ENCODE measurements at regions not wholly inside any gene's neighbourhood (a gene's known extent, or its start where the extent isn't known, plus 50 kb on each side); places are given as distances from the start of the nearest gene placed in this dataset.

DNA sequence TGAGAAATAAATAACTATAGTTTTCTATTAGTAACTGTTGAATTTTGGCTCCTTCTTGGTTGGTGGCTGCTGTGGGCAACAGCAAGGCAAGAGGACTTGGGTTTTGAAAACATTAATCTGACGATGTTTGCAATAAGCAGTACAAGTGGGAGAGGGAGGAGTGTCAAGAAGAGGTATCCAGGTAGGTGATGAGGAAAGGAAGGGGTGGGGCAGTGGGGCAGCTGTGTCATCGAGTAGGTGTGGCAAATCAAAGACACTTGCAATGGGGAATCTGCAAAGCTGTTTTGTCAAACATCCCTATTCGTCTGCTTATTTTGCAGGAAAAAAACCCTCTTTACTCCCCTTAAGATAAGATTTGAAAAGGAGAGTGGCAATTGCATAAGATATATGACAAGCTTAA lies 171.9 kb upstream of the MAP3K7 start:
- 35 to 55% (median 55%) methylated on average over 3 of the region's 3 CpGs for WGBS, 3 donors
- no peak for FAIRE-seq
- no peaks in the 10 kb centered on the region for H3K9me3 ChIP-seq (ENCODE audit: control insufficient read depth in 2 of 2, insufficient read depth in 1 of 2, low read depth in 1 of 2, low read length in 1 of 2)

DNA sequence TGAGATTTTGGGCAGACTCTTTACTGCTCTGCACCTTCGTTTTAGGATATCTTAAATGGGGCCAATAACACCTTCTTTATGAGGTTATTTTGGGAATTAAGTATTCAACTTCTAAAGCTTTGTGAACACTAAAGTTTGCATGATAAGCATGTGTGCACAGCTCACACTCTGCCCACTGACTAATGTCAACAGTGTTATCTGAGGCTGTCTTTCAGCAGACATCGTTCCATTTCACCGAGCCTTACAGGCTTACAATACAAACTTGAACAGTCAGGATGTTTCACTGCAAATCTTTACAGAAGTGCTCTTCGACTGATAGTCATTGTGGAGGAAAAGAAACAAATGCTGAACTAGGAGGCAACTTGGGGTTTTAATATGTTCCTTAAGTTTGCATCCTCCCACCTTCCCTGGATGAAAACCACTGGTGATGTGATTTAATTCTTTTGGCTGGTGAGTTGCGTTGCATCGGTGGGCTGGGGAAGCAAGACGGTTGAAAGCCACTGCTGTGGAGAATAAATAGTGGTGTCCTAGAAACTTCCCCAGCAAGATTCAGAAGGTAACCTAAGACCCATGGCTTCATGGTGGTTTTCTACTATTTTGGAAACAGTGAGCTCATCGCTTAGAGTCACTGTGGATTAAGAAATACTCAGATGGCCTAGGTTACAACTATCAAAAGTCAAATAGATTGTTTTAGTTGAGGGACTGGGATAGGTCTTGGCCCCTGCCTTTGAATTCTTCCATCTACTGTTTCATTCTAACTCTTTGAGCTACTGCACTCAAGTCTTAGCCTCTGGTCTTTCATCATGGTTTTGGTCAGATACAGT lies 167.2 kb upstream of the MAP3K7 start:
- Histone ChIP-seq H3K27ac (ENCODE audit: low read depth in 1 of 3, low read length in 2 of 3) (no peak overlapping the region), H3K4me3 (ENCODE audit: low read depth in 1 of 3, low read length in 3 of 3) (no peak overlapping the region), H3K27me3 (ENCODE audit: control insufficient read depth in 3 of 3, insufficient read depth in 3 of 3, low read length in 3 of 3) (no peaks in the 10 kb centered on the region), H3K9me3 (ENCODE audit: control insufficient read depth in 2 of 2, insufficient read depth in 1 of 2, low read depth in 1 of 2, low read length in 1 of 2) (no peaks in the 10 kb centered on the region), H3K4me1 (ENCODE audit: control insufficient read depth in 3 of 3, insufficient read depth in 2 of 3, low read depth in 1 of 3, low read length in 2 of 3) (no peaks in the 10 kb centered on the region), H3K36me3 (ENCODE audit: control insufficient read depth in 3 of 3, insufficient read depth in 2 of 3, low read depth in 1 of 3, low read length in 3 of 3) (no peaks in the 10 kb centered on the region)
- no peak for FAIRE-seq
- WGBS, 3 donors = 39 to 59% (median 48%) methylated on average over 8 of the region's 8 CpGs
- DNase-seq = no peak

More for the DNA sequence above, 171.9 kb upstream of the MAP3K7 start:
- Histone ChIP-seq H3K27me3 (ENCODE audit: control insufficient read depth in 3 of 3, insufficient read depth in 3 of 3, low read length in 3 of 3) (no peaks in the 10 kb centered on the region), H3K27ac (ENCODE audit: low read depth in 1 of 3, low read length in 2 of 3) (no peak overlapping the region), H3K36me3 (ENCODE audit: control insufficient read depth in 3 of 3, insufficient read depth in 2 of 3, low read depth in 1 of 3, low read length in 3 of 3) (no peaks in the 10 kb centered on the region), H3K4me3 (ENCODE audit: low read depth in 1 of 3, low read length in 3 of 3) (no peak overlapping the region), H3K4me1 (ENCODE audit: control insufficient read depth in 3 of 3, insufficient read depth in 2 of 3, low read depth in 1 of 3, low read length in 2 of 3) (no peaks in the 10 kb centered on the region)
- no peak for DNase-seq

DNA sequence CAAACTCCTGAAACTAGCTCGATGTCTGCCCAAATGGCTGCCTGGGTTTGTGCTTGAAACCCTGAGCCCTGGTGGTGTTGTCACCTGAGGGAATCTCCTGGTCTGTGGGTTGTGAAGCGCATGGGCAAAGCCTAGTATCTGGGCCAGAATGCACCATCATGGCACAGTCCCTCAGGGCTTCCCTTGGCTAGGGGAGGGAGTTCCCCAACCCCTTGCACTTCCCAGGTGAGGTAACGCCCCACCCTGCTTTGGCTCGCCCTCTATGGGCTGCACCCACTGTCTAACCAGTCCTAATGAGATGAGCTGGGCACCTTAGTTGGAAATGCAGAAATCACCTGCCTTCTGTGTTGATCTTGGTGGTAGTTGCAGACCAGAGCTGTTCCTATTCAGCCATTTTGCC lies 152.9 kb upstream of the MAP3K7 start:
- 40 to 55% (median 44%) methylated on average over 4 of the region's 4 CpGs for WGBS, 3 donors
- FAIRE-seq (no peak), DNase-seq (no peak)
- Histone ChIP-seq H3K36me3 (ENCODE audit: control insufficient read depth in 3 of 3, insufficient read depth in 2 of 3, low read depth in 1 of 3, low read length in 3 of 3) (no peaks in the 10 kb centered on the region), H3K9me3 (ENCODE audit: control insufficient read depth in 2 of 2, insufficient read depth in 1 of 2, low read depth in 1 of 2, low read length in 1 of 2) (no peaks in the 10 kb centered on the region), H3K27me3 (ENCODE audit: control insufficient read depth in 3 of 3, insufficient read depth in 3 of 3, low read length in 3 of 3) (peaks cover 0 to 3% (median 0%) of the 10 kb centered on the region in 3 donors), H3K4me1 (ENCODE audit: control insufficient read depth in 3 of 3, insufficient read depth in 2 of 3, low read depth in 1 of 3, low read length in 2 of 3) (no peaks in the 10 kb centered on the region), H3K27ac (ENCODE audit: low read depth in 1 of 3, low read length in 2 of 3) (no peak overlapping the region), H3K4me3 (ENCODE audit: low read depth in 1 of 3, low read length in 3 of 3) (no peak overlapping the region)

DNA sequence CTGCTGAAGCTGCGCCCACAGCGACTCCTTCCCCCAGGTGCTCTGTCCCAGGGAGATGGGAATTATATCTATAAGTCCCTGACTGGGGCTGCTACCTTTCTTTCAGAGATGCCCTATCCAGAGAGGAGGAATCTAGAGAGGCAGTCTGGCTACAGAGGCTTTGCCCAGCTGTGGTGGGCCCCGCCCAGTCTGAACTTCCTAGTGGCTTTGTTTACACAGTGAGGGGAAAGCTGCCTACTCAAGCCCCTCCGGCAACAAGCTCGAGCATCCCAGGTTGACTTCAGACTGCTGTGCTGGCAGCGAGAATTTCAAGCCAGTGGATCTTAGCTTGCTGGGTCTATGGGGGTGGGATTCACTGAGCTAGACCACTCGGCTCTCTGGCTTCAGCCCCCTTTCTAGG lies 152.5 kb upstream of the MAP3K7 start:
- DNase-seq (no peak), FAIRE-seq (no peak)
- H3K4me3 ChIP-seq (ENCODE audit: low read depth in 1 of 3, low read length in 3 of 3) = no peak overlapping the region
- H3K27me3 ChIP-seq (ENCODE audit: control insufficient read depth in 3 of 3, insufficient read depth in 3 of 3, low read length in 3 of 3) = peaks cover 0 to 3% (median 0%) of the 10 kb centered on the region in 3 donors
- no peaks in the 10 kb centered on the region for H3K4me1 ChIP-seq (ENCODE audit: control insufficient read depth in 3 of 3, insufficient read depth in 2 of 3, low read depth in 1 of 3, low read length in 2 of 3)
- H3K9me3 ChIP-seq (ENCODE audit: control insufficient read depth in 2 of 2, insufficient read depth in 1 of 2, low read depth in 1 of 2, low read length in 1 of 2) = no peaks in the 10 kb centered on the region
- 49 to 61% (median 55%) methylated on average over 7 of the region's 7 CpGs for WGBS, 3 donors
- H3K27ac ChIP-seq (ENCODE audit: low read depth in 1 of 3, low read length in 2 of 3) = no peak overlapping the region
- no peaks in the 10 kb centered on the region for H3K36me3 ChIP-seq (ENCODE audit: control insufficient read depth in 3 of 3, insufficient read depth in 2 of 3, low read depth in 1 of 3, low read length in 3 of 3)

DNA sequence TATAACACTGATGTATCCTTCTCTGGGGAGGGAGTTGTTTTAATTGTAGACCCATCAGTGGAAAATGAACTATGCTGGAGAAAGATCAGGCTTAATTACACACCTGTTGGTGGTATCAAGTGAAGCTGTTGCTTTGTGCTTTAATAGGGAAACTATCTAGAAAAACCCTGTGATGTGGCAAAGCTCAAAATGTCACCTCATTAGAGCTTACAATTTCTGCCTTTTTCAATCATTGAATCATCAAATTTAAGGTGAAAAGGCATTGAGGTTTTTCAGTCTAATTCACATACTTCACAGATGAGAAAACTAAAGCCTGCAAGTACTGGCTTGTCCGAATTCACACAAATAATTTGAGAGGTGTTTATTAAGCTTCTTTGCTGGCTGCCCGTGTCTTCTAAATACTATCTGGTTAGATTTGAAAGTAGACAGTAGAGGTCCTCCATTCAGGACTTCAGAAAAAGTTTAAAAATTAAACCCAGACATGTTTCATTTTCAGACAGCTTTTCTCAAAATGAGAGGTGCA lies 143.3 kb upstream of the MAP3K7 start:
- H3K27me3 ChIP-seq (ENCODE audit: control insufficient read depth in 3 of 3, insufficient read depth in 3 of 3, low read length in 3 of 3) = no peaks in the 10 kb centered on the region
- H3K4me1 ChIP-seq (ENCODE audit: control insufficient read depth in 3 of 3, insufficient read depth in 2 of 3, low read depth in 1 of 3, low read length in 2 of 3) = no peaks in the 10 kb centered on the region
- WGBS, 3 donors = 71 to 81% (median 73%) methylated on average over 2 of the region's 2 CpGs
- no peak overlapping the region for H3K27ac ChIP-seq (ENCODE audit: low read depth in 1 of 3, low read length in 2 of 3)
- no peaks in the 10 kb centered on the region for H3K36me3 ChIP-seq (ENCODE audit: control insufficient read depth in 3 of 3, insufficient read depth in 2 of 3, low read depth in 1 of 3, low read length in 3 of 3)
- FAIRE-seq (no peak), DNase-seq (no peak)
- no peak overlapping the region for H3K4me3 ChIP-seq (ENCODE audit: low read depth in 1 of 3, low read length in 3 of 3)
- H3K9me3 ChIP-seq (ENCODE audit: control insufficient read depth in 2 of 2, insufficient read depth in 1 of 2, low read depth in 1 of 2, low read length in 1 of 2) = no peaks in the 10 kb centered on the region

DNA sequence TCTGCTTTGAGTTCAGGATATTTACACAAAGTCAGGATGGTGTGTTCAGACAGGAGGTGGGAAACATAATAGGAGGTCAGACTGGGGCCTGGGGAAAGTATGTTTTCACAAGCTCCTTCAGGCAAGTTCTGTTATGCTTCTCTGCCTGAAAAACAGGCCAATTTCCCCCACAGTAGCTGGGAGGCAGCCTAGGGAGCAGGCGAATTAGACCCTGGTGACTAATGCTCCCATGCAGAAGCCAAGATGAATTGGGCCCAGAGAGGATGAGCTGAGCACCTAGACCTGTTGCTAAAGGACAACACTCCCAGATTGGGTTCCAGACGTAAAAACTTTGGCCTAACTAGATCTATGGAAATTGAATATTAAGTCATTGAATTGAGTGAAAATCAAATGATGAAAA lies 142.2 kb upstream of the MAP3K7 start:
- Histone ChIP-seq H3K36me3 (ENCODE audit: control insufficient read depth in 3 of 3, insufficient read depth in 2 of 3, low read depth in 1 of 3, low read length in 3 of 3) (no peaks in the 10 kb centered on the region), H3K27ac (ENCODE audit: low read depth in 1 of 3, low read length in 2 of 3) (no peak overlapping the region), H3K27me3 (ENCODE audit: control insufficient read depth in 3 of 3, insufficient read depth in 3 of 3, low read length in 3 of 3) (no peaks in the 10 kb centered on the region), H3K9me3 (ENCODE audit: control insufficient read depth in 2 of 2, insufficient read depth in 1 of 2, low read depth in 1 of 2, low read length in 1 of 2) (no peaks in the 10 kb centered on the region), H3K4me1 (ENCODE audit: control insufficient read depth in 3 of 3, insufficient read depth in 2 of 3, low read depth in 1 of 3, low read length in 2 of 3) (no peaks in the 10 kb centered on the region), H3K4me3 (ENCODE audit: low read depth in 1 of 3, low read length in 3 of 3) (no peak overlapping the region)
- WGBS, 3 donors = 75 to 81% (median 81%) methylated on average over 2 of the region's 2 CpGs
- DNase-seq (no peak), FAIRE-seq (no peak)

DNA sequence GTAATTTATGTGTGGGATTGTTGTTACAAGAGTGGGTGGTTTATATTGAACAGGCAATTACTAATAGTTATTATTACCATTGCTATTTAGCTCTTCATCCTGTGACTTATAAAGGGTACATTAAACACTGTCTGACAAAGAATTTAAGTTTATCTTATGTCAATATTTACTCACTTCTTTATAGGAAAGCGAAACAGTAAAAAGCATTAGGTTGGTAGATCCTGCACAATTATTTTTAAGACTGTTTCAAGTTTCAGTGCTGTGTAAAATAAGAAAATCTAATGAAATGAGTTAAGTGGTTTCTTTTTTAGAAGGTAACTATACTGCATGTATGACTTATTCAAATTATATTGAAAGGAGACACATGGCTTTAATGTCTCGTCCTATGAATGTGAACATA lies 135.8 kb upstream of the MAP3K7 start:
- DNase-seq = no peak
- 10 to 53% (median 27%) methylated on average over 2 of the region's 2 CpGs for WGBS, 3 donors
- no peak for FAIRE-seq

DNA sequence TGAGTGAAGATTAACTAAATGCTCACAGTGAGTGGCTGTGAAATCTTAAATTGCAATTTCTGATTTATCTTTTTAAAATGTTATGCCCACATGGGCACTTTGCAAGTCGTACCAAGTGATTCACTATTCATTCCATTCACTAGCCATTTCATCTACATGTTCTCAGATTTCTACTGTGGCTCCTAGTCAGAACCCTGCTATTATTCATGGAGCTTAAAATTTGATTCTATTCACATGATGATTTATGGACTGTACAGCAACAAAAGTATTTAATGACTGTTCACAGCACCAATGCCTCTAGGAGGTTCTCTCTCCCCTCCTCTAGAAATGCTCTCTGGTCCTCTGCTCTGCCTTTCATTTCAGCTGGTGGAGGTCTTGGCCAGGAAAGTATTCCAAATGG lies 133.5 kb upstream of the MAP3K7 start:
- Histone ChIP-seq H3K4me1 (ENCODE audit: control insufficient read depth in 3 of 3, insufficient read depth in 2 of 3, low read depth in 1 of 3, low read length in 2 of 3) (no peaks in the 10 kb centered on the region), H3K27ac (ENCODE audit: low read depth in 1 of 3, low read length in 2 of 3) (no peak overlapping the region), H3K36me3 (ENCODE audit: control insufficient read depth in 3 of 3, insufficient read depth in 2 of 3, low read depth in 1 of 3, low read length in 3 of 3) (no peaks in the 10 kb centered on the region), H3K27me3 (ENCODE audit: control insufficient read depth in 3 of 3, insufficient read depth in 3 of 3, low read length in 3 of 3) (no peaks in the 10 kb centered on the region), H3K4me3 (ENCODE audit: low read depth in 1 of 3, low read length in 3 of 3) (no peak overlapping the region), H3K9me3 (ENCODE audit: control insufficient read depth in 2 of 2, insufficient read depth in 1 of 2, low read depth in 1 of 2, low read length in 1 of 2) (no peaks in the 10 kb centered on the region)
- DNase-seq = no peak
- 59 to 88% (median 63%) methylated on average over 1 of the region's 1 CpG for WGBS, 3 donors
- FAIRE-seq = no peak

More for the DNA sequence above, 135.8 kb upstream of the MAP3K7 start:
- Histone ChIP-seq H3K36me3 (ENCODE audit: control insufficient read depth in 3 of 3, insufficient read depth in 2 of 3, low read depth in 1 of 3, low read length in 3 of 3) (no peaks in the 10 kb centered on the region), H3K27ac (ENCODE audit: low read depth in 1 of 3, low read length in 2 of 3) (no peak overlapping the region), H3K27me3 (ENCODE audit: control insufficient read depth in 3 of 3, insufficient read depth in 3 of 3, low read length in 3 of 3) (no peaks in the 10 kb centered on the region), H3K4me3 (ENCODE audit: low read depth in 1 of 3, low read length in 3 of 3) (no peak overlapping the region), H3K4me1 (ENCODE audit: control insufficient read depth in 3 of 3, insufficient read depth in 2 of 3, low read depth in 1 of 3, low read length in 2 of 3) (no peaks in the 10 kb centered on the region), H3K9me3 (ENCODE audit: control insufficient read depth in 2 of 2, insufficient read depth in 1 of 2, low read depth in 1 of 2, low read length in 1 of 2) (no peaks in the 10 kb centered on the region)
